ENCODE measurements at regions not wholly inside any gene's neighbourhood (a gene's known extent, or its start where the extent isn't known, plus 50 kb on each side); places are given as distances from the start of the nearest gene placed in this dataset.
A peak's percentile ranks its signal among the peaks of the same experiment; 100 is the strongest.
"Not testable (repeated sequence)": the region's sequence is repeated elsewhere in the genome, so short reads cannot be mapped to it uniquely, and the experiment has no call there.

GRCh38 chr3:193805448-193805847 lies 212.4 kb downstream of the OPA1 start:
- peak; percentile 100 for DNase-seq

- DNase-seq: no peak
These were observed 215.3 kb downstream of the OPA1 start for GRCh38 chr3:193808317-193808716.

- no peak for DNase-seq
These were observed 216.1 kb downstream of the OPA1 start for GRCh38 chr3:193809106-193809505.

GRCh38 chr3:193812078-193812725 lies 219.2 kb downstream of the OPA1 start:
- no peak for DNase-seq

- no peak for DNase-seq
These were observed 219.9 kb downstream of the OPA1 start for GRCh38 chr3:193812791-193813500.

- no peak for DNase-seq
These were observed 220.5 kb downstream of the OPA1 start for GRCh38 chr3:193813501-193813830.

GRCh38 chr3:193814166-193814892 lies 221.3 kb downstream of the OPA1 start:
- DNase-seq: no peak

GRCh38 chr3:193815246-193816027 lies 222.4 kb downstream of the OPA1 start:
- DNase-seq: no peak

GRCh38 chr3:193816028-193816395 lies 223.0 kb downstream of the OPA1 start:
- DNase-seq: no peak

- peak; percentile 94 for DNase-seq
These were observed 223.8 kb downstream of the OPA1 start for GRCh38 chr3:193816656-193817311.

- DNase-seq: no peak
These were observed 226.4 kb downstream of the OPA1 start for GRCh38 chr3:193819117-193820010.

GRCh38 chr3:193821151-193821668 lies 228.2 kb downstream of the OPA1 start:
- DNase-seq: no peak

- no peak for DNase-seq
These were observed 229.6 kb downstream of the OPA1 start for GRCh38 chr3:193822492-193823212.

GRCh38 chr3:193823213-193823605 lies 230.2 kb downstream of the OPA1 start:
- DNase-seq: not testable (repeated sequence)

- no peak for DNase-seq
These were observed 231.4 kb downstream of the OPA1 start for GRCh38 chr3:193824365-193824764.

- DNase-seq: no peak
These were observed 232.6 kb downstream of the OPA1 start for GRCh38 chr3:193825617-193826016.

- peak; percentile 29 for DNase-seq
These were observed 233.3 kb downstream of the OPA1 start for GRCh38 chr3:193826159-193826795.

- no peak for DNase-seq
These were observed 234.1 kb downstream of the OPA1 start for GRCh38 chr3:193827040-193827669.

GRCh38 chr3:193827871-193828270 lies 234.9 kb downstream of the OPA1 start:
- DNase-seq: no peak

- DNase-seq: no peak
These were observed 235.5 kb downstream of the OPA1 start for GRCh38 chr3:193828477-193828876.

Data from COR-L47 (cell line).